BJ (cell line): ENCODE measurements at regions not wholly inside any gene's neighbourhood (a gene's known extent, or its start where the extent isn't known, plus 50 kb on each side); places are given as distances from the start of the nearest gene placed in this dataset.

Experiments used
- CTCF ChIA-PET: fragments of 350-600 bp; formaldehyde crosslinking; extraction: SDS; loops from one replicate; lab custom pipeline; 2021; ENCODE audit warnings: antibody characterized with exemption, inconsistent platforms; lab: Yijun Ruan, JAX
- POLR2A ChIA-PET: fragments of 300-600 bp; sonication (Branson Sonifier 250); formaldehyde crosslinking; extraction: SDS; loops from one replicate; lab custom pipeline; 2021; ENCODE audit warnings: antibody characterized with exemption; lab: Charles Lee
- DNase-seq: peaks from one replicate; pipeline ENCODE4 v3.0.0-alpha.2; 2011; ENCODE audit warnings: low read depth
- H3K27me3 ChIP-seq: 2 replicates; pipeline ENCODE4 v1.6.0; 2011; ENCODE audit warnings: low read length; ENCODE audit not compliant: control insufficient read depth, insufficient read depth
- H3K36me3 ChIP-seq: 2 replicates; pipeline ENCODE4 v1.5.1; 2011; ENCODE audit warnings: low read length; ENCODE audit not compliant: control insufficient read depth, insufficient read depth
- H3K4me3 ChIP-seq: 2 replicates; pipeline ENCODE4 v1.5.1; 2011; ENCODE audit warnings: low read depth, mild to moderate bottlenecking, control low read depth, low read length
- CTCF ChIP-seq: IDR thresholded peaks from 2 replicates; pipeline ENCODE4 v1.5.1; 2011; ENCODE audit warnings: low read depth, mild to moderate bottlenecking, control low read depth, inconsistent platforms, low read length, moderate library complexity; ENCODE audit not compliant: insufficient read depth

- H3K4me3 ChIP-seq: no peak overlapping the region
- DNase-seq: no peak
- no peaks in the 10 kb centered on the region for H3K36me3 ChIP-seq
- TF ChIP-seq CTCF: no peak
- CTCF ChIA-PET: no interaction called here
- no peaks in the 10 kb centered on the region for H3K27me3 ChIP-seq
- POLR2A ChIA-PET: no interaction called here
Measured at GRCh38 chr18:47547539-47548202, 296.2 kb upstream of the SKOR2 start.

GRCh38 chr18:47545613-47546012, 294.2 kb upstream of the SKOR2 start:
- H3K27me3 ChIP-seq: no peaks in the 10 kb centered on the region
- no peak for DNase-seq
- no peak for TF ChIP-seq CTCF
- ChIA-PET POLR2A (no interaction called here), CTCF (interaction anchor here (0.6 kb wide), 1 partner anchor 843 kb away, joined by 3 read pairs; no protein-coding TSS in a partner anchor)
- H3K4me3 ChIP-seq: no peak overlapping the region
- no peaks in the 10 kb centered on the region for H3K36me3 ChIP-seq

- no peak for TF ChIP-seq CTCF
- ChIA-PET POLR2A (no interaction called here), CTCF (no interaction called here)
- DNase-seq: no peak
- no peak overlapping the region for H3K4me3 ChIP-seq
- no peaks in the 10 kb centered on the region for H3K27me3 ChIP-seq
- no peaks in the 10 kb centered on the region for H3K36me3 ChIP-seq
Measured at GRCh38 chr18:47543080-47543479, 291.6 kb upstream of the SKOR2 start.

GRCh38 chr18:47542551-47542950, 291.1 kb upstream of the SKOR2 start:
- DNase-seq: no peak
- H3K27me3 ChIP-seq: no peaks in the 10 kb centered on the region
- no peak for TF ChIP-seq CTCF
- no peaks in the 10 kb centered on the region for H3K36me3 ChIP-seq
- CTCF ChIA-PET: no interaction called here
- POLR2A ChIA-PET: no interaction called here
- H3K4me3 ChIP-seq: no peak overlapping the region

GRCh38 chr18:47531717-47532116, 280.3 kb upstream of the SKOR2 start:
- Histone ChIP-seq H3K27me3 (no peaks in the 10 kb centered on the region), H3K4me3 (no peak overlapping the region), H3K36me3 (no peaks in the 10 kb centered on the region)
- no peak for TF ChIP-seq CTCF
- POLR2A ChIA-PET: no interaction called here
- no peak for DNase-seq
- CTCF ChIA-PET: no interaction called here
